ENCODE measurements at regions not wholly inside any gene's neighbourhood (a gene's known extent, or its start where the extent isn't known, plus 50 kb on each side); places are given as distances from the start of the nearest gene placed in this dataset.
"Not testable (repeated sequence)": the region's sequence is repeated elsewhere in the genome, so short reads cannot be mapped to it uniquely, and the experiment has no call there.

- no peak for DNase-seq
These were observed 718.0 kb upstream of the CDH10 start for GRCh38 chr5:25362799-25363198.

GRCh38 chr5:25358919-25359318, 714.1 kb upstream of the CDH10 start:
- DNase-seq: no peak

- no peak for DNase-seq
These were observed 712.8 kb upstream of the CDH10 start for GRCh38 chr5:25357605-25358004.

GRCh38 chr5:25349746-25350145, 705.0 kb upstream of the CDH10 start:
- DNase-seq: no peak

GRCh38 chr5:25345240-25345771, 700.5 kb upstream of the CDH10 start:
- DNase-seq: no peak

GRCh38 chr5:25339541-25339940, 694.8 kb upstream of the CDH10 start:
- no peak for DNase-seq

- no peak for DNase-seq
These were observed 689.6 kb upstream of the CDH10 start for GRCh38 chr5:25334350-25334749.

DNA sequence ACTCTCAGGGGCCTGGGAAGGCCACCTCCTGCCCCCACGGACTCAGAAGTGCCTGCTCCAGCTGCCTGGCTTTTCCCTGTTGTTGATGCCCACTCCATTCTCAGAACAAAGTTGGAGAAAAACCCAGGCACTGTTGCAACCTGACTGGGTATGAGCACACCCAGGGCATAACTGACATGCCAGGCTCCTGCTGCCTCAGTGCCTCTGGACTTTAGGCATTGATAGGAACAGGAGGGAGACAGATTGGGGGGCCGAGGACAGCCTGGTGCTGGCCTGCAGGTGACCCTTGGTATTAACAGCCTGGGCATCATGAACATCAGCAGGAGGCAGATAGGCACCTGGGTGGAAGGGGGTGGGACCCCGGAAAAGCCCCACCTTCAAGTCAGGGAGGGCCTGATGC, 685.9 kb upstream of the CDH10 start:
- no peak for DNase-seq

GRCh38 chr5:25327172-25327571, 682.4 kb upstream of the CDH10 start:
- DNase-seq: no peak

GRCh38 chr5:25301836-25302235, 657.1 kb upstream of the CDH10 start:
- no peak for DNase-seq

DNA sequence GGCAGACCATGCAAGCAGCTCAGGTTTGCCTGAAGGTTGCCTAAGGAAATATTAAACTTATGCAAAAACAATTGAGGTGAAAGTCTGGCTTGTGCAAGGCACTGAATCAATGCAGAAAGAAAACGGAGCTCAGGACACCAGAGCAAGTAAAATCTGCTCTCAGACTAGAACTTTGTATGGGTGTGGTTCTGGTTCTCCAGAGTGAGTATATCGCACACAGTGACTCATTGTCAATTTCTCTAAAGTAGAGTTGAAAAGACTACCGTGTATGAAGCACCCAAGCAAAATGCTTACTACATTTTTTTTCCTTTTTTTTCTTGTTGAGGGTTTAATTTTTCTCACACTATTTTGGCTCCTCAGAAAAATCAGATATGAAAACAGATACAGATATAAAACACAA, 650.3 kb upstream of the CDH10 start:
- DNase-seq: no peak

DNA sequence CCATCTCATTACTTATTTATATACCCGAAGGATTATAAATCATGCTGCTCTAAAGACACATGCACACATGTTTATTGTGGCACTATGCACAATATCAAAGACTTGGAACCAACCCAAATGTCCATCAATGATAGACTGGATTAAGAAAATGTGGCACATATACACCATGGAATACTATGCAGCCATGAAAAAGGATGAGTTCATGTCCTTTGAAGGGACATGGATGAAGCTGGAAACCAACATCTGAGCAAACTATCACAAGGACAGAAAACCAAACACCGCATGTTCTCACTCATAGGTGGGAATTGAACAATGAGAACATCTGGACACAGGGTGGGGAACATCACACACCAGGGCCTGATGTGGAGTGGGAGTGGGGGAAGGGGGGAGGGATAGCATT, 645.0 kb upstream of the CDH10 start:
- DNase-seq: not testable (repeated sequence)

DNA sequence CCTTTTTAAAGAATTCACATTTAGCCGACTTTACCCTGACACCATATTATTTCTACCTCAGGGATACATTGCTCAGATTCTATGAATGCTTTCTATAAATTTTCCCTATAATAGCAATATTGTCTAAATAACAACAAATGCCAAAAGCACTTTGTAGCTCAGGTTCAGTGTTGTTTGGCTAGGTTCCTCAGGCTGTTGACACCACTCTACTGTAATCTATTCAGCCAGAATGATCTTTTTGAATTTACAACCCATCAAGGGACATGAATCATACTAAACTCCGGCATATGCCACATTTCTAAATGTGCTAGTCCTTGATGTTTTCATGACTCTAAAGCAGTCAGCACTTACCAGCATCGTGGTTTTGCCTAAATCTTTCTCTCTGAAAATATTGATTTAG, 641.5 kb upstream of the CDH10 start:
- DNase-seq: no peak

DNA sequence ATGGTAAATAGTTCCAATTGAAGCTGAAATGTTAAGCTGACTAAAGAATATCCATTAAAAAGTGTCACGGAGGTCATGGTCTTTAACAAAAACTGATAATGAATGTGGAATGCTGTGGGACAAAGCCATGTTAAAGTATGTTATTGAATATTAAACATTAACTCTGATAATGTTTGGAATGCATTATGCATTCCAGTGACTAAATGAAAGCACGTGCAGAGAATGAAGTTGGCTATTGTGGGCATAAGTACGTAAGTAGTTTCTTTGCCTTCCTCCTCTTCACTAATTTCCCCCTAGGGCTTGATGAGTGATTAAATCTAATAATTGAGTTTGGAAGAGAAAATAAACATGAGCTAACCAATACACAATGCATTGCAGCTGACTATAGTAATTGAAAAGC, 640.4 kb upstream of the CDH10 start:
- no peak for DNase-seq

- DNase-seq: not testable (repeated sequence)
These were observed 618.7 kb upstream of the CDH10 start for GRCh38 chr5:25263507-25263906.

GRCh38 chr5:25262221-25262620, 617.4 kb upstream of the CDH10 start:
- DNase-seq: no peak

DNA sequence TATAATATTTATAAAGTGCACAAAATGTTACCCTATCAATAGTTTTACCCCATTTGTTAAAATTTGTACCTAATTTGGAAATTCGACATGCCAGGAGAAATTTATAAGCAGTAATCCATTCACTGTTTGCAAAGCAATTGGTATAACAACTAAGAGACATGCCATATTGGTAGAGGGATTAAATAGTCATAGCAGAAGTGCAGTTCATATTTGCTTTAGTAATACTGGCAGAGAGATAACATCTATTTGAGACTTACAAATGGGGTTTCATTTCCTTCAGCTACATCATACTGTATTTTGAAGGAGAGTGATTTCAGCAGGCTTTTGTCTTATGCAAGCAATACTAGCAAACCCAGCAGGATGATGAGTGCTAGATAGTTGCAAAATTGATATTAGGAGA, 610.4 kb upstream of the CDH10 start:
- DNase-seq: no peak

DNA sequence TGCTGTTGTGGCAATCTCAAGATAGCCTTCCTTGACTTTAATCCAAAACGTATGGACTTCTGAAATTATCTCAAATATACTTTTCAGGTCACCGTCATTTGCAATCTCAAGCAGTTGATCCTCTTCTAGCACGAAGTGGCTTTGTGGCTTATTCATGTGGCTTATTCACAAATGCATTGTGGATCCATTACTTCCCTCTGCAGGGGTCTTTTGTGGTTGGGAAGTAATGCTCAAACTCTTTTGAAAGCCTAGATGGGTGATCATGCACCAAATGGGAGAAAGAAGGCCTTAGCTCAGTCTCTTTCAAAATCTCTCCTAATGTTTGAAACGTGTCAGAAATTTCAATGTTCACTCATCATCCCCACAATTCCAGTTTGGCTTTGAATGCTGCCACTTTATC, 597.2 kb upstream of the CDH10 start:
- no peak for DNase-seq

DNA sequence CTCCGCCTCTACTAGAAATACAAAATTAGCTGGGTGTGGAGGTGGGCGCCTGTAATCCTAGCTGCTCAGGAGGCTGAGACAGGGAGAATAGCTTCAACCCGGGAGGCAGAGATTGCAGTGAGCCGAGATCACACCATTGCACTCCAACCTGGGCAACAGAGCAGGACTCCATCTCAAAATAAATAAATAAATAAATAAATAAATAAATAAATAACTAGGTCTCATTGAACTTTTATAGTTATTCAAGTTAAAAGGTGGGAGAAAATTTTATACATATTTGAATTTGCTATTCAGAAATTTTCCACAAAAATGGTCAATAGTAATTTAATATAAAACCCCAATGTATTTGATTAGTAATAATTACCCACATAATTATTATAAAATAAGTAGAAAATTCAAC, 593.9 kb upstream of the CDH10 start:
- not testable (repeated sequence) for DNase-seq

GRCh38 chr5:25224316-25224982, 579.7 kb upstream of the CDH10 start:
- no peak for DNase-seq

GRCh38 chr5:25199902-25200301, 555.1 kb upstream of the CDH10 start:
- DNase-seq: not testable (repeated sequence)

GRCh38 chr5:25190521-25191000, 545.8 kb upstream of the CDH10 start:
- DNase-seq: no peak

- no peak for DNase-seq
These were observed 536.5 kb upstream of the CDH10 start for GRCh38 chr5:25181249-25181648.

- DNase-seq: peak; percentile 35 to 41
These were observed 517.8 kb upstream of the CDH10 start for GRCh38 chr5:25162616-25163015.

GRCh38 chr5:25160891-25161290, 516.1 kb upstream of the CDH10 start:
- peak in 1 of 2 experiments; percentile 8 for DNase-seq

Measured in Kasumi-1 (cell line).